Coronary artery (tissue), 2 donors: ENCODE measurements at regions not wholly inside any gene's neighbourhood (a gene's known extent, or its start where the extent isn't known, plus 50 kb on each side); places are given as distances from the start of the nearest gene placed in this dataset.

Experiments
- DNase-seq: peaks from one replicate; pipeline ENCODE4 v3.0.0-alpha.2; 2017; ENCODE audit warnings: low spot score
- H3K27ac ChIP-seq, 2 donors: fragments of 200-600 bp; sonication (generic); one replicate each; pipeline ENCODE4 v1.5.1; 2016 to 2019
- H3K4me3 ChIP-seq: fragments of 200-600 bp; sonication (generic); 2 replicates; pipeline ENCODE4 v1.5.1; 2016; ENCODE audit warnings: mild to moderate bottlenecking, moderate library complexity
- TF ChIP-seq, protein P1 (sequence below): fragments of 200-600 bp; sonication (generic); IDR thresholded peaks from one replicate; pipeline ENCODE4 v1.5.1; 2019; ENCODE audit warnings: antibody characterized with exemption

- Histone ChIP-seq H3K27ac (no peak overlapping the region), H3K4me3 (no peak overlapping the region)
- DNase-seq, result no peak
- TF ChIP-seq, protein P1, sequence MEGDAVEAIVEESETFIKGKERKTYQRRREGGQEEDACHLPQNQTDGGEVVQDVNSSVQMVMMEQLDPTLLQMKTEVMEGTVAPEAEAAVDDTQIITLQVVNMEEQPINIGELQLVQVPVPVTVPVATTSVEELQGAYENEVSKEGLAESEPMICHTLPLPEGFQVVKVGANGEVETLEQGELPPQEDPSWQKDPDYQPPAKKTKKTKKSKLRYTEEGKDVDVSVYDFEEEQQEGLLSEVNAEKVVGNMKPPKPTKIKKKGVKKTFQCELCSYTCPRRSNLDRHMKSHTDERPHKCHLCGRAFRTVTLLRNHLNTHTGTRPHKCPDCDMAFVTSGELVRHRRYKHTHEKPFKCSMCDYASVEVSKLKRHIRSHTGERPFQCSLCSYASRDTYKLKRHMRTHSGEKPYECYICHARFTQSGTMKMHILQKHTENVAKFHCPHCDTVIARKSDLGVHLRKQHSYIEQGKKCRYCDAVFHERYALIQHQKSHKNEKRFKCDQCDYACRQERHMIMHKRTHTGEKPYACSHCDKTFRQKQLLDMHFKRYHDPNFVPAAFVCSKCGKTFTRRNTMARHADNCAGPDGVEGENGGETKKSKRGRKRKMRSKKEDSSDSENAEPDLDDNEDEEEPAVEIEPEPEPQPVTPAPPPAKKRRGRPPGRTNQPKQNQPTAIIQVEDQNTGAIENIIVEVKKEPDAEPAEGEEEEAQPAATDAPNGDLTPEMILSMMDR, result no peak
Measured at GRCh38 chr1:188857526-188858087, 1620.1 kb downstream of the BRINP3 start.

GRCh38 chr1:188867614-188868013 is 1610.0 kb downstream of the BRINP3 start:
- no peak for DNase-seq
- H3K4me3 ChIP-seq, result no peak overlapping the region
- TF ChIP-seq, protein P1, result no peak
- no peak overlapping the region for H3K27ac ChIP-seq

- no peak for DNase-seq
- no peak overlapping the region for H3K27ac ChIP-seq
- TF ChIP-seq, protein P1, result no peak
- H3K4me3 ChIP-seq, result no peak overlapping the region
Measured at GRCh38 chr1:188871164-188871563, 1606.5 kb downstream of the BRINP3 start.

DNA sequence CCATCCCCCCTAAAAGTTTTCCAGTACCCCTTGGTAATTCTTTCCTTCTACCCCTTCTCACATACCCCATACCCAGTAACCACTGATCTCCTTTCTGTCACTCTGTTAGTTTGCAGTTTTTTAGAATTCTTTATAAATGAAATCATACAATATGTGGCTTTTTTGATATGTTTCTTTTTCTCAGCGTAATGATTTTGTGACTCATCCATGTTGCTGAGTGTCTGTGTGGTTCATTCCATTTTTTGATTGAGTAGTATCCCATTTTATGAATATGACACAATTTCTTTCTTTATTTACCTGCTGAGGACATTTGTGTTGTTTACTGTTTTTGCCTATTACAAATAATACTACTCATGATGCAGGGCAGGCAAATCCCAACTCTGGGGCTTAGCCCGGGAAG is 1605.3 kb downstream of the BRINP3 start:
- Histone ChIP-seq H3K27ac (no peak overlapping the region), H3K4me3 (no peak overlapping the region)
- TF ChIP-seq, protein P1, result no peak
- no peak for DNase-seq

DNA sequence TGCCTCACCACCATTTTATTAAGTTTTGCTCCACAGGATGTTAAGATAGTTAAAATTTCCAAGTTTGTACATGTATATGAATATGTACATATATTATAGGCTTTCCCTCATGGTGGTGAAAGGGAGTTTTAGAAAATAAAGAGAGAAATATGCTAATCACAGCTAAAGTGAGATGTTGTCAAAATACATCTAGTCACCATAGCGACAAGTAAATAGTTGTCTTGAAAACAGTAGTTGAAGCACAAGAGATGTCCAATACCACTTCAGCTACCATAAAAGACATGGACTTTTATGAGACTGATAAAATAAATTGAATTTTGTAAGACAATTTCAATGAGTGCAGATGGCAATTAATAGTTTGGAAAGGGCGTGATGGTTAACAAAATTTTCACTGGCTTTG is 1600.0 kb downstream of the BRINP3 start:
- Histone ChIP-seq H3K4me3 (no peak overlapping the region), H3K27ac (no peak overlapping the region)
- no peak for DNase-seq
- TF ChIP-seq, protein P1, result no peak

GRCh38 chr1:188888386-188888785 is 1589.3 kb downstream of the BRINP3 start:
- DNase-seq, result no peak
- TF ChIP-seq, protein P1, result no peak
- Histone ChIP-seq H3K27ac (no peak overlapping the region), H3K4me3 (no peak overlapping the region)

DNA sequence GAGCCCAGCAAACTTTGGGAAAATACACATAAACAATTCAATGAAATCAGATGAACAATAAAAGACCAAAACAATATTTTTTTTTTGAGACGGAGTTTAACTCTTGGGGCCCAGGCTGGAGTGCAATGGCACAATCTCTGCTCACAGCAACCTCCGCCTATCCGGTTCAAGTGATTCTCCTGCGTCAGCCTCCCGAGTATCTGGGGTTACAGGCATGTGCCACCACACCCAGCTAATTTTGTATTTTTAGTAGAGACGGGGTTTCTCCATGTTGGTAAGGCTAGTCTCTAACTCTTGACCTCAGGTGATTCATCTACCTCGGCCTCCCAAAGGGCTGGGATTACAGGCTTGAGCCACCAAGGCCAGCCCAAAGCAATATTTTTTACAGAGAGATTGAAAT is 1588.5 kb downstream of the BRINP3 start:
- H3K27ac ChIP-seq, result no peak overlapping the region
- DNase-seq, result no peak
- TF ChIP-seq, protein P1, result no peak
- H3K4me3 ChIP-seq, result no peak overlapping the region
